ENCODE measurements at regions not wholly inside any gene's neighbourhood (a gene's known extent, or its start where the extent isn't known, plus 50 kb on each side); places are given as distances from the start of the nearest gene placed in this dataset.

DNA sequence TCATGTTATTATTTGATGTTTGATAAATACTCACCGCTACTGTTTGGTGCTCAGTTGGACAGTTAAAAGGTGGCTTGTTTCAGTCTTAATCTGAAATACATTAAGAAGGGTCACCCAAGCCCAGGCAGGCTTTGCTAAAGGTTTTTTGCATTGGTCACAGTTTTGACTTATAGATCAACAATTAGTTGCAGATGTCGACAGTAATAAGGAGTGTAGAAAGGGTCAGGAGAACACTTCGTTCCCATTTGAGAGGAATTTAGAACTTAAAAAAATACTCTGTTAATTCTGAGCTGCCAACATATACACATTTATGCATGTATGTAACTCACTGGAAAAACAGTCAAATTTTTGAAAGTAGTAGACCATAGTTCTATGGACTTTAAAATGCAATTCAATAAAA, 130.3 kb downstream of the TMEM30B start:
- H3K9ac ChIP-seq (ENCODE audit: low read depth in 1 of 2, low read length in 2 of 2): no peak overlapping the region

DNA sequence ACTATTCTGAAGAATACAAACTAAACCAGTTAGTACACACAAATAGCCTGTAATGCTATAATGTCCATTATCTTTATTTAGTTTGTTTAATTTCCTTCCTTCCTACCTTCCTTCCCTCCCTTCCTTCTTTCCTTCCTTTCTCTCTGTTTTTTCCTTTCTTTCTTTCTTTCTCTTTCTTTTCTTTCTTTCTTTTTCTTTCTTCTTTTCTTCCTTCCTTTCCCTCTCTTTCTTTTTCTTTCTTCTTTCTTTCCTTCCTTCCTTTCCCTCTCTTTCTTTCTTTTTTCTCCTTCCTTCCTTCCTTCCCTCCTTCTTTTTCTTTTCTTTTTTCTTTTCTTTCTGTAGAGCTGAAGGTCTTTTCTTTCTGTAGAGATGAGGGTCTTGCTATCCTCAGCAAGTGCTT, 131.2 kb downstream of the TMEM30B start:
- DNase-seq (ENCODE audit: low spot score): no peak
- H3K36me3 ChIP-seq (ENCODE audit: control insufficient read depth in 4 of 4, insufficient read depth in 3 of 4, low read depth in 1 of 4, low read length in 3 of 4): no peaks in the 10 kb centered on the region
- H3K9ac ChIP-seq (ENCODE audit: low read depth in 1 of 2, low read length in 2 of 2): no peak overlapping the region
- no peak overlapping the region for H3K4me3 ChIP-seq (ENCODE audit: low read depth in 1 of 3, low read length in 3 of 3)
- H3K9me3 ChIP-seq (ENCODE audit: control insufficient read depth in 4 of 4, low read length in 3 of 4): no peaks in the 10 kb centered on the region
- H3K4me1 ChIP-seq (ENCODE audit: control insufficient read depth in 4 of 4, insufficient read depth in 4 of 4, low read length in 3 of 4): no peaks in the 10 kb centered on the region
- H3K27ac ChIP-seq (ENCODE audit: low read depth in 1 of 2, low read length in 2 of 2): no peak overlapping the region
- H3K27me3 ChIP-seq (ENCODE audit: control insufficient read depth in 4 of 4, insufficient read depth in 4 of 4, low read length in 3 of 4): no peaks in the 10 kb centered on the region
- TF ChIP-seq GABPA (IDR thresholded peaks at IDR 0.05 in 1 of 2, conservative IDR thresholded peaks at IDR 0.05 in 1 of 2) (no peak), FOXA2 (IDR thresholded peaks at IDR 0.05) (no peak), HNF4A (conservative IDR thresholded peaks at IDR 0.05) (no peak), RXRA (IDR thresholded peaks at IDR 0.05) (no peak), HNF4G (IDR thresholded peaks at IDR 0.05) (no peak), YY1 (IDR thresholded peaks at IDR 0.05) (no peak), EGR1 (IDR thresholded peaks at IDR 0.05; ENCODE audit: low read depth in 2 of 2) (no peak), JUND (IDR thresholded peaks at IDR 0.05) (no peak), NR2F2 (IDR thresholded peaks at IDR 0.05) (no peak)
- TF ChIP-seq, protein P1, sequence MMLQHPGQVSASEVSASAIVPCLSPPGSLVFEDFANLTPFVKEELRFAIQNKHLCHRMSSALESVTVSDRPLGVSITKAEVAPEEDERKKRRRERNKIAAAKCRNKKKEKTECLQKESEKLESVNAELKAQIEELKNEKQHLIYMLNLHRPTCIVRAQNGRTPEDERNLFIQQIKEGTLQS (IDR thresholded peaks at IDR 0.05): no peak
- TF ChIP-seq, protein P2, sequence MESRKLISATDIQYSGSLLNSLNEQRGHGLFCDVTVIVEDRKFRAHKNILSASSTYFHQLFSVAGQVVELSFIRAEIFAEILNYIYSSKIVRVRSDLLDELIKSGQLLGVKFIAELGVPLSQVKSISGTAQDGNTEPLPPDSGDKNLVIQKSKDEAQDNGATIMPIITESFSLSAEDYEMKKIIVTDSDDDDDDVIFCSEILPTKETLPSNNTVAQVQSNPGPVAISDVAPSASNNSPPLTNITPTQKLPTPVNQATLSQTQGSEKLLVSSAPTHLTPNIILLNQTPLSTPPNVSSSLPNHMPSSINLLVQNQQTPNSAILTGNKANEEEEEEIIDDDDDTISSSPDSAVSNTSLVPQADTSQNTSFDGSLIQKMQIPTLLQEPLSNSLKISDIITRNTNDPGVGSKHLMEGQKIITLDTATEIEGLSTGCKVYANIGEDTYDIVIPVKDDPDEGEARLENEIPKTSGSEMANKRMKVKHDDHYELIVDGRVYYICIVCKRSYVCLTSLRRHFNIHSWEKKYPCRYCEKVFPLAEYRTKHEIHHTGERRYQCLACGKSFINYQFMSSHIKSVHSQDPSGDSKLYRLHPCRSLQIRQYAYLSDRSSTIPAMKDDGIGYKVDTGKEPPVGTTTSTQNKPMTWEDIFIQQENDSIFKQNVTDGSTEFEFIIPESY (IDR thresholded peaks at IDR 0.05): no peak
- TF ChIP-seq, protein P3, sequence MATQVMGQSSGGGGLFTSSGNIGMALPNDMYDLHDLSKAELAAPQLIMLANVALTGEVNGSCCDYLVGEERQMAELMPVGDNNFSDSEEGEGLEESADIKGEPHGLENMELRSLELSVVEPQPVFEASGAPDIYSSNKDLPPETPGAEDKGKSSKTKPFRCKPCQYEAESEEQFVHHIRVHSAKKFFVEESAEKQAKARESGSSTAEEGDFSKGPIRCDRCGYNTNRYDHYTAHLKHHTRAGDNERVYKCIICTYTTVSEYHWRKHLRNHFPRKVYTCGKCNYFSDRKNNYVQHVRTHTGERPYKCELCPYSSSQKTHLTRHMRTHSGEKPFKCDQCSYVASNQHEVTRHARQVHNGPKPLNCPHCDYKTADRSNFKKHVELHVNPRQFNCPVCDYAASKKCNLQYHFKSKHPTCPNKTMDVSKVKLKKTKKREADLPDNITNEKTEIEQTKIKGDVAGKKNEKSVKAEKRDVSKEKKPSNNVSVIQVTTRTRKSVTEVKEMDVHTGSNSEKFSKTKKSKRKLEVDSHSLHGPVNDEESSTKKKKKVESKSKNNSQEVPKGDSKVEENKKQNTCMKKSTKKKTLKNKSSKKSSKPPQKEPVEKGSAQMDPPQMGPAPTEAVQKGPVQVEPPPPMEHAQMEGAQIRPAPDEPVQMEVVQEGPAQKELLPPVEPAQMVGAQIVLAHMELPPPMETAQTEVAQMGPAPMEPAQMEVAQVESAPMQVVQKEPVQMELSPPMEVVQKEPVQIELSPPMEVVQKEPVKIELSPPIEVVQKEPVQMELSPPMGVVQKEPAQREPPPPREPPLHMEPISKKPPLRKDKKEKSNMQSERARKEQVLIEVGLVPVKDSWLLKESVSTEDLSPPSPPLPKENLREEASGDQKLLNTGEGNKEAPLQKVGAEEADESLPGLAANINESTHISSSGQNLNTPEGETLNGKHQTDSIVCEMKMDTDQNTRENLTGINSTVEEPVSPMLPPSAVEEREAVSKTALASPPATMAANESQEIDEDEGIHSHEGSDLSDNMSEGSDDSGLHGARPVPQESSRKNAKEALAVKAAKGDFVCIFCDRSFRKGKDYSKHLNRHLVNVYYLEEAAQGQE (IDR thresholded peaks at IDR 0.05): no peak
- TF ChIP-seq, protein P4, sequence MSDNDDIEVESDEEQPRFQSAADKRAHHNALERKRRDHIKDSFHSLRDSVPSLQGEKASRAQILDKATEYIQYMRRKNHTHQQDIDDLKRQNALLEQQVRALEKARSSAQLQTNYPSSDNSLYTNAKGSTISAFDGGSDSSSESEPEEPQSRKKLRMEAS (IDR thresholded peaks at IDR 0.05): no peak
- TF ChIP-seq, protein P5, sequence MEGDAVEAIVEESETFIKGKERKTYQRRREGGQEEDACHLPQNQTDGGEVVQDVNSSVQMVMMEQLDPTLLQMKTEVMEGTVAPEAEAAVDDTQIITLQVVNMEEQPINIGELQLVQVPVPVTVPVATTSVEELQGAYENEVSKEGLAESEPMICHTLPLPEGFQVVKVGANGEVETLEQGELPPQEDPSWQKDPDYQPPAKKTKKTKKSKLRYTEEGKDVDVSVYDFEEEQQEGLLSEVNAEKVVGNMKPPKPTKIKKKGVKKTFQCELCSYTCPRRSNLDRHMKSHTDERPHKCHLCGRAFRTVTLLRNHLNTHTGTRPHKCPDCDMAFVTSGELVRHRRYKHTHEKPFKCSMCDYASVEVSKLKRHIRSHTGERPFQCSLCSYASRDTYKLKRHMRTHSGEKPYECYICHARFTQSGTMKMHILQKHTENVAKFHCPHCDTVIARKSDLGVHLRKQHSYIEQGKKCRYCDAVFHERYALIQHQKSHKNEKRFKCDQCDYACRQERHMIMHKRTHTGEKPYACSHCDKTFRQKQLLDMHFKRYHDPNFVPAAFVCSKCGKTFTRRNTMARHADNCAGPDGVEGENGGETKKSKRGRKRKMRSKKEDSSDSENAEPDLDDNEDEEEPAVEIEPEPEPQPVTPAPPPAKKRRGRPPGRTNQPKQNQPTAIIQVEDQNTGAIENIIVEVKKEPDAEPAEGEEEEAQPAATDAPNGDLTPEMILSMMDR (IDR thresholded peaks at IDR 0.05; ENCODE audit: low read depth, low read length, missing input control): no peak

More for the DNA sequence above, 130.3 kb downstream of the TMEM30B start:
- Histone ChIP-seq H3K4me3 (ENCODE audit: low read depth in 1 of 3, low read length in 3 of 3) (no peak overlapping the region), H3K9me3 (ENCODE audit: control insufficient read depth in 4 of 4, low read length in 3 of 4) (no peaks in the 10 kb centered on the region), H3K4me1 (ENCODE audit: control insufficient read depth in 4 of 4, insufficient read depth in 4 of 4, low read length in 3 of 4) (no peaks in the 10 kb centered on the region), H3K27me3 (ENCODE audit: control insufficient read depth in 4 of 4, insufficient read depth in 4 of 4, low read length in 3 of 4) (no peaks in the 10 kb centered on the region), H3K36me3 (ENCODE audit: control insufficient read depth in 4 of 4, insufficient read depth in 3 of 4, low read depth in 1 of 4, low read length in 3 of 4) (no peaks in the 10 kb centered on the region), H3K27ac (ENCODE audit: low read depth in 1 of 2, low read length in 2 of 2) (no peak overlapping the region)
- no peak for TF ChIP-seq RXRA (IDR thresholded peaks at IDR 0.05)
- TF ChIP-seq HNF4G (IDR thresholded peaks at IDR 0.05): no peak
- no peak for TF ChIP-seq SP1 (IDR thresholded peaks at IDR 0.05)
- no peak for TF ChIP-seq HNF4A (conservative IDR thresholded peaks at IDR 0.05)
- TF ChIP-seq EGR1 (IDR thresholded peaks at IDR 0.05; ENCODE audit: low read depth in 2 of 2): no peak
- TF ChIP-seq NR2F2 (IDR thresholded peaks at IDR 0.05): no peak
- TF ChIP-seq, protein P3 (IDR thresholded peaks at IDR 0.05): no peak
- TF ChIP-seq TAF1 (conservative IDR thresholded peaks at IDR 0.05): no peak
- TF ChIP-seq, protein P4 (IDR thresholded peaks at IDR 0.05): no peak
- WGBS: 88% methylated on average over 3 of the region's 3 CpGs
- no peak for DNase-seq (ENCODE audit: low spot score)

Data from liver (tissue), 8 donors.